GM21717 (cell line): ENCODE measurements at regions not wholly inside any gene's neighbourhood (a gene's known extent, or its start where the extent isn't known, plus 50 kb on each side); places are given as distances from the start of the nearest gene placed in this dataset.

Source experiments
- ATAC-seq: cut with Tn5 transposase; IDR thresholded peaks from one replicate; pipeline ENCODE4 v1.9.1; 2021; ENCODE audit warnings: mild to moderate bottlenecking, moderate library complexity; ENCODE audit not compliant: unreplicated experiment

DNA sequence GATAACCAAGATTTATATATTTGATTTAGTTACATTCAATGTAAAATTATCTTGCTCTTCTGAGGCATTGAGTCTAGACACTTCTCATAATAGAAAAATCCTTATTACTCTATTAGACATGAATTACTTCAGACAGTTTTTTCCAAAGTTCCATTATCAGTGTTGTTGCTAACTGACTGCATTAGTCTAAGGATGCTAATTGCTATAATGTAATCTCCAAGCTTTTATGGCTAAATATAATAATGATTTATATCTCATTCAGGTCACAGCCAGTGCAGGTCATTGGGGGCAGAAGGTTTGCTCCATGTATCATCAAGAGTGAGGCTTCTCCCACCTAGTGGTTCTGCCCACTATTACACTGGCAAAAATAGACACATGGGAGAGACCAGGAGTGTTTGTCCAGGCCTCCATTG, 377.2 kb upstream of the DDI1 start:
- ATAC-seq = no peak

DNA sequence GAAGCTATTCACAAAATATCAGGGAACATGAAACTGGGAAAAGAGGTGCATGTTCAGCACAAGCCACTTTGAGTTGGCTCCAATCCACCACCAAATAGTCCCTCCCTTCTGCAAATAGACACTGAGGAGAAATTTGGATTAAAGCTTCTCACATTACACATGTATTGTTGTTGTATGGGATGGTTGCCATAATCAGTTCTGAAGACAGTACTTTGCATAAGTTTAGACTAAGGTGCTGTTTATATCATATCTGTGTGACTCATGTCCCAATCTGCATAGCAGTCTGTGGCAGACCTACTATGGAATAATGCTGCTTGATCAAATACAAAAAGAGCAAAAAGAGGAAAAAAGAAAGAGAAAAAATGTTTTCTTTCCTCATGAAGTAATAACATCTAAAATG, 376.7 kb upstream of the DDI1 start:
- ATAC-seq = no peak

DNA sequence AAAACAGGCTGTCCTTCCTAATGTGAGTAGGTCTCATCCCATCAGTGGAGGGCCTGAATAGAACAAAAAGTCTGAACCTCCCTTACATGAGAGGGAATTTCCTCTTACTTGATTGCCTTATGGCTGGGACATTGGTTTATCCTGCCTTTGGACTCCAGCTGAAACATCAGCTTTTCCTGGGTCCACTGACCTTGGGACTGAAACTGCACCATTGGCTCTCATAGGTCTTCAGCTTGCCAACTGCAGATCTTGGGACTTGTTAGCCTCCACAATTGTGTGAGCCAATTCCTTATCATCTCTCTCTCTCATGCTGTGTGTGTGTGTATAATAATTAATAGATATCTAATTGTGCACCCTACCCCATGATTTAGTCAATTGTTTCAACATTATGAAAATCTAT, 375.3 kb upstream of the DDI1 start:
- no peak for ATAC-seq

DNA sequence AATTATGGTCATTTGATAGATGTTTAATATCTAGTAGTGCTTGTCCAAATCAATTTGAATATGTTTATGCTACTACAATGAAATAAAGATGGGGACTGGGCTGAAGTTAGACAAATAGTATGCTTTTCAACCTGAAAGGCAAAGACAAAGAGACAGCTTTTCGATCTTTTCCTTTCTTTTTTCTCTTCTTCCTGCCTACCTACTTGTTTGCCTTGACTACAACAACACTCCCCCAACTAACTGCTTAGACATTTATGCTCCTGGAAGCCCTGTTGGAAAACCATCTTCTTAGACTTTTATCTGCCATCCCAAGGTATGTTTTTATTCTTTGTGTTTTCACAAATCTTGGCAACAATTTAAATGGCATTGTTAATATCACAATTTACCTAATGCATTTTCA, 374.4 kb upstream of the DDI1 start:
- ATAC-seq = no peak

DNA sequence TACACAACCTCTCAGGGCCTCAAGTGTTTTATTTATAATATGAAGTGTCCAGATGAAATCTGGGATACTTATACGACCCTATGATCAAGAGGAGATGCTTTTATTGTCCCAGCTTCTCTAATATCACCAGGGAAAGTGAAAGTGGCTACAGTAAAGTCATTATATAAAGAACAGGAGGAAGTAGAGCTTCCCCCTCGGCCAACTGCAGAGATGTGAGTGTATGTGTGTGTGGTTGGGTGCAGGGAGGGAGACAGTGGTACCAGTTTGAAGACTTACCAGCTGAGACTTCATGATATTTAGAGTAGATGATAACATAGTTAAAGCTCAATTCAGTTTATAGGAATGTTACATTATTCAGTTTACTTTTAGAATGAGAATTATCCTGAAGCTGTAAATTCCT, 373.6 kb upstream of the DDI1 start:
- ATAC-seq = peak; percentile 55

DNA sequence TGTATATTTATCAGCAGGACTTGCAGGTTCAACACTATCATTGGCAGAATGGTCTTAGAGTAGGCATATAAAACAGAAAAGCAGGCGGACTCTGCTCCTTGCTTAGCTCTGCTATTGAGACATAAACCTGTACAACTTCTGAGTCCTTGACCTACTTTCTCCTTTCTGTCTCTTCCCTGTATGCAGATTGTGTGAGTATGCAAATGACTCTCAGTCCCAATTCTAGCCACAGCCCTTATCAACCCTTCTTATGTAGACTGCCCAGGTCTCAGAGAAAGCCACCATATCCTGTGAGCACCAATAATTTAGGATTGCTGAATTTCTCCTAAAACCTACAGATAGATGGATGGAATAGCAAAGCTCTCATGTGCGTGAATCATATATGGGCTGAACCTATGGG, 367.6 kb upstream of the DDI1 start:
- ATAC-seq = no peak

DNA sequence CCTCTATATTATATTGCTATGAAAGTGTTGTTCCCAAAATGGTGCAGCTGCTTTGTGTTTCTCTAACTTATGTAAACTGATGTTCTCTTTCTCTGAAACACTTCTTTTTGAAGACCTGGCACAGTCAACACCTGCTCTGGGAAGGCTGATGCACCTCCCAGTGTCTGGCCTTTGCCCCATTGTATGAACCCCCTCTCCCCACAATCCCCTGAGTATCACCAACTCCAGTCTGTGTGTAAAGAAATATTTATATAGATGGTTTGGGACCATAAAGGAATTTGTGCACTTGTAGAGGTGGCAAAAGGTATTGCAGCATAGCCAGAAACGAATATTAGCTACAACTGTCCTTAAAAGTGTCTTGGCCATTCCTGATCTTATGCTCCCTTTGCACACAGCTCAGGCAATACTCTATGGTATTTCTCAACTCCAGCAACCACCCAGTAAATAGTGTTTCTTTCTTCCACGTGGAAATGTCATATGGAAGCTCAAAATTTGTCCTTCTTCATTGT, 365.2 kb upstream of the DDI1 start:
- no peak for ATAC-seq

DNA sequence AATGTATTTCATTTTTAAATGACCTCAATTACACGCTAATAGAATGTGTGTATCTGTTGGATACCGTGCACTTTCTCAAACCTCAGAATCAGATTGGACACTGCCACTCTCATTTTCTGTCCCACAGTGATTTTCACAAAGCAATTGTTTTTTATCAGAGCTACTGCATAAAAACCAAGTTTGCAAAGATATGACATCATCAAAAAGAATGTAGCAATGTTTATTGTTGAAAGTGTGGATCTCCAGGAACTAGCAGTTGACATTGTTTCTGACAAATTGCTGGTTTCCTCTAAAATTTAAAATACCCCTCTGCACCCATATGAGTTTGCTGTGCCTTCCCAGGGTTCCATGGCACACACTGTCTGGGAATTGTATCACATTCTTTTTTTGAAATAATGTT, 362.7 kb upstream of the DDI1 start:
- no peak for ATAC-seq

DNA sequence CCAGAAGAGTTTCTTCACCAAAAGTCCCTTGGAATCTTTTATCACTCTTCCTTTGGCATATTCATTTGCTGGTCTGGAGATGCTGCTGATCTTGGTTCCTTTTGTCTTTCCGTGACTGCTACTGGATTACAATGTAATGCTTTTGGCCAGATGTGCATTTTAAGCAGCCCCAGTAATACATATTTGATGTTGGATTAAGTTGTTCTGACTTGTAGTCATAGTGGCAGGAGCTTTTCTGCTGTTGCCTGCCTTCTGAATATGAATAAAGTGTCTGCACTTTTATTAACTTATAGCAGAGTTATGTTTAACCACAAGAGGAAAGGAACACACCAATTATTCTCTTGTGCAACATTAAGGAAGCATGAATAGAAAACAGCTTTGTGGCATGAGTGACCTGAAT, 360.0 kb upstream of the DDI1 start:
- no peak for ATAC-seq

DNA sequence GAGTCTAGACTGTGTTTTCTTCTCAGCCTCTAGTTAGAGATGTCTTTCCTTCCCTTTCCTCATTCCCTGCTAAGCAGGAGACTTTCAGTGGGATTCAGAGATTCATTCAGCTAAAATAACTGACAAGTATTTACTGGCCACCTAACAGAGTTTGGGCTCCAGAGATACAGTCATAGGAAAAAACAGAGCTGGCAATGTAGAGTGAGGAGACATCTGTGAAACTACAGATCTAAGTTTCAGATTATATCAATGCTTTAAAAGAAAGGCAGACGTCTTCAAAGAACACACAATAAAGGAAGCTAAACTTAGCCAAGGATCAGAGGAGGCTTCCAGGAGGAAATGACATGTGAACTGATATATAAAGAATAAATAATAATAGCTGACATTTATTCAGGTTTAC, 355.6 kb upstream of the DDI1 start:
- ATAC-seq = no peak

DNA sequence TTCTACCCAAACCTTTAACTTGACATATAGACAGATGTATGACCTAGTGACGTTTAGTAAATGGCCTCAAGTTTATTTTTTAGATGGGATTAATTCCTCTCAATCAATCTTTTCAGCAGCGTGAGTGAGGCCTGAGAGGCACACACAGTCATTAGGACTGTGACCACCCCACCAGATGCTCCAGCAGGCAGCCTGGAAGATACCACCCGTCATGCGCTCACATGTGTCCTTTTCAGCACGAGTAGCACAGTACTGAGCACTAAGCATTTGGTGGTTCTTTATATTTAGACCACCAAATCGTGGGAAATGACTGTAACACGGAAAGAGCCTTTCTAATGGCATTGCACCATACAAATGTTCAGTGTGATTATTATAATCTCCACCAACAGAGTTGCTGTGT, 354.6 kb upstream of the DDI1 start:
- ATAC-seq = peak; percentile 15

DNA sequence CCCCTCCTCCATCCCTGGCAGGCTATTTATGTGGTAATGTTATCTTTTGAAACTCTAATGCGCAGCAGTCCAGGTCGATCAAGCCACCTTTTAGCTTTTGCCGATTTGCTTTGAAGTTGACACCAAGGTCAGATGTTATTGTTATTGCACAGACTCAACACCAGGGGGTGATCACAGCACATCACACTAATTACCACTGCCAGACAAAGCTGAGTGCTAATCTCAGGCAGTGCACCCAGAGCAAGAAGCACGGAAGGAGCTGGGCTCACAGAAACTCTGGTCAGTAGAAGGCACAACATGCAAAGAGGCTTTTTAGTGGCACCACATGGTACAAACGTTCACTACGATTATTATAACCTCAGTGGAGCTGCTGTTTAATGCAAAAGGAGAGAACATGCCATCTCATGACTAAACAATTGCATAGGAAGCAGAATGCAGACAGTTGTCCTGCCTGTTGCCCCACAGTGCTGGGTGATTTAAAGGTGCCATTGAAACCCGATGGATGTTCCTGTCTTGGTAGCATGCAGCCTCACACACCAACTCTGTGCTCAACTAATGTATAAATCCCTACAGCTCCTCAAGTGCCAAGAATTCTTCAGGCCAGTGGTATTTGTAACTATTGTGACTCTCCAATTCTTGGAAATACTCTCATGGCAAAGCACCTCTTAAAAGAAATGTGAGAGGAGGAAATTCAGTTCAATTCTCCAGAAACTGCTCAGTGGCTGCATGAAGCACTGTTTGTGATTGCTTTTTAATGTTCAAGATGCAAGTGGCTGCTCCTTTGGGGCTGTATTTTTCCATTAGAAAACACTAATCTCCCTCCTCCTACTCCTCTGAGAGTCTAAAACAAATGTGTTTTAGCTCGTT, 353.9 kb upstream of the DDI1 start:
- ATAC-seq = peak; percentile 94

DNA sequence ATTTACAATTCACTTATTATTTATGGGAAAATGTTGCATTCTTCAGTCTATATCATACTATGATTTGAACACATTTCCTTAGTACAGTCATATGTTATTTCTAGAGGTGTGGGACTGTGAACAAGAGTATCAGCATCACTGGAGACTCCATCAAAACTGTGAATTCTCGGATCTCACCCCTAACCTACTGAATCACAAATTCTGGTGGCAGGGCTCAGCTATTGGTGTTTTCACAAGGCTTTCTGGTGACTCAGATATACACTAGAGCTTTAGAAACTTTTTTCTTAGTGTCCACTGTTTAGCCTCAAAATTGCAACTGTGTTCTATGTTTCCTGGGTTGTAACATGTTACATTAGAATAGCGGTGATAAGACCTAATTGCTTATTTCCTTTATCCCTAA, 352.9 kb upstream of the DDI1 start:
- no peak for ATAC-seq

DNA sequence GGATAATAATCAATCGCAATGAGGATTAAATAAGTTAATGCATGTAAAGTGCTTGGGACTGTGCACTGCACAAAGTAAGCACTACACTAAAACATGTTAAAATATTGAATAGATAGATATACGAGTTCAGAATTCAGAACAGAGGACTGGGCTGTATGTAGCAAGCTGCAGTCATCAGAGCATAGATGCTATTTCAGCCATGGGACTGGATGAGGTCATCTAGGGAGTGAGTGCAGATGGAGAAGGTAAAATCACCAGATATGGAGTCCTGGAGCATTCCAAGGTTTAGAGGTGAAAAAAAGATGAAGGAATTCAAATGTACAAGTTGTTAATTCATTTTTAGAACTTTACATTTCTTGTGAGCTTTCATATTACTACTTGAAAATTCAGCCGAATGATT, 347.5 kb upstream of the DDI1 start:
- no peak for ATAC-seq

DNA sequence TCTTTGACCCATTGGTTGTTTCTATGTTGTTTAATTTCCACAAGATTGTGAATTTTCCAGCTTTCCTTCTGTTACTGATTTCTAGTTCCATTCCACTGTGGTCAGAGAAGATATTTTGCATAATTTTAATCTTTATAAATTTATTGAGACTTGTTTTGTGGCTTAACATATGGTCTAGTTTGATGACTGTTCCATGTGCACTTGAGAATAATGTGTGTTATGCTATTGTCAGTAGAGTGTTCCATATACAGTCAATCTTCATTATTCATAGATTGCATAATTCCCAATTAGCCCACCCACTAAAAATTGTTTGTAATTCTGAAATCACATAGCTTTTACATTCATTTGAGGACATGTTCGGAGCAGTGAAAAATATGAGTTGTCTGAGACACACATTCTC, 346.1 kb upstream of the DDI1 start:
- no peak for ATAC-seq

DNA sequence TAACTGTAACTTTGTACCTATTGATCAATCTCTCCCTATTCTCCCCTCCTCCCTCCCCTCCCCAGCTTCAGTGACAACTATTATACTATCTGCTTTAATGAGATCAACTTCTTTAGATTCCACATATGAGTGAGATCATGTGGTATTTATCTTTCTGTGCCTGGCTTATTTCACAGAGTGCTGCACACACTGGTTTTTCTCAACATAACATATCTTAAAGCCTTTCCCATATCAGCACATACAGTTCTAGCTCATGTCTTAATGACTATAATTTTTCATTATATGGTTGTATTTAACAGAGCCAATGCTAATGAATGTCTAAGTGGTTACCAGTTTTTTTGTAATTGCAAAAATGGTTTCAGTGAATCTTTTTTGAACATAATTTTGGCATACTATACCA, 340.3 kb upstream of the DDI1 start:
- no peak for ATAC-seq

DNA sequence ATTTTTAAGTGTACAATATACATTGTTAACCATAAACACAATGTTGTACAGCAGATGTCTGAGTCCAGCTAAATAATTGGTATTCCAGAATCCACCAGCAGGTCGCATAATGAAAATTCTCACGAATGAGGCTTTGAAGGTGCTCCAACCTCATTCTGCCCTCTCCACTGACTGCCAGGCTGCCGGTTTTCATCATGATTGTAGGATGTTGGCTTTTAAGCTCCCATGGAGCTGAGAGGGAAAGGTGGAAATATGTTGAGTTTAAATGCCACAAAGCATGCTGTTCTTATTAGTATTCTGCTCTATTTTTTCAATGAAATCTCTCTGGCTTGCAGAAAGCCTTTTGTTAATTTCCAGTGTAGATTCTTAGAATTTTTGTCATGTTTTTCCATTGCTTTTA, 337.2 kb upstream of the DDI1 start:
- ATAC-seq = no peak

DNA sequence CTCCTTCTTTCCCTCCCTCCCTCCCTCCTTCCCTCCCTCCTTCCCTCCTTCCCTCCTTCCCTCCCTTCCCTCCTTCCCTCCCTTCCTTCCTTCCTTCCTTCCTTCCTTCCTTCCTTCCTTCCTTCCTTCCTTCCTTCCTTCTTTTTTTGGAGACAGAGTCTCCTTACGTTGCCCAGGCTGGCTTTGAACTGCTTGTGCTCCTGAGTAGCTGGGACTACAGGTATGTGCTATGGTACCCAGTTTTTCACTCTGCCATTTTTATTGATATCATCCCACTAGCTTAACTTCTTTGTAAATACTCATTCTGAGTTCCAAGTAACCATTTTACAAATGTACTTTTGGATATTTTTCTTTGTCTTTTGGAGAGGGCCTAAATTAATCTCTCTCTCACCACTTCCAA, 336.8 kb upstream of the DDI1 start:
- no peak for ATAC-seq

DNA sequence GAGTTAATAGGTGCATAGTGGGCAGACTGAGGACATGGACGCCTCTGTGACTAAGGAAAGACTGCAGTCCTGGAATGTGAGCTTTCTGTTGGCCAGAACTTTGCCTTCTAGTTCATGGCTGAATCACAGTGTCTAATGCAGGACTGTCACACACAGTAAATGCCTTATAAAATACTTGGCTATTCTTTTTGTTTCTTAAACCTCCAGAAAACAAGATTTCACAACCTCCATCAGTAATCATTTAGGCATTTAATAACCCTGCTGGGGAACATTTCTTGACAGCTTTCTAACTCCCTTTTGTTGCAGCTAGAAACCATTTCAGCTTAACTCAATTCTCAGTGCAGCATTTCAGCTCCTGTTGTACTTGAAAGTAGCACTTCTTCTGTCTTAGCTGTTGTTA, 335.8 kb upstream of the DDI1 start:
- ATAC-seq = no peak

DNA sequence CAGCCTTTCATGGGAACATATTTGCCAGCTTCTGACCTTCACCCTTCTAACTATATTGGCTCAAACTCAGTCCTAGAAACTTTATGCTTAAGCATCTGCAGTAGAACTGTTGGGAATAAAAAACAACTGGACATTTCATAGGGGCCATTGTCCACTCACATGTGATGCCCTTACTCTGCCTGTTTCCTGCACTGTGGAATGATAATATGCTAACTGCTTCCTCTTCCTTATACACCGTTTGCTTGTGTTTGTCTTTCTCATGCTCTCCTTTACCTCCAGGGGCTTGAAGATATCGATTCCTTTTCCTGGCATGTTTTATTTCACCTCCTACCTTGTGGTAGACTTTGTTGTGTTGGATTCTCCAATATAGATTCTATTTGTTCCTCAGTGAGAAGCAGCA, 333.0 kb upstream of the DDI1 start:
- ATAC-seq = no peak

DNA sequence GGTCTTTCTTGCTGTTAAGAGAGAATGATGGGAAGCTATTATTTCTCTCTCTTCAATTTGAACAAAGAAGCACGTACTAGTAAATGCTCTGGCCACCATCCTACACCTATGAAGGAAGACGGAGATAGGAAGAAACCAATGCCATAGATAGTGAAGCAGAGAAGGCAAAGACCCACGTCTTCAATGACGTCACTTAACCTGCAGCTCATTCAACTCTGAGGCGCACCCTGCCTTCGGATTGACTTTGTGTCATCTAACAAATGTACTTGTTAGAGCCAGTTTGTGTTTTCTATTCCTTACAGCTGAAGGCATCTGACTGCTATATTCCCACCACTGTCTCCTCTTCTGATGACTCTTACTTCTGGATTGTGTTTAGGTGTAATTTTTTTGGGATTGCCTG, 332.5 kb upstream of the DDI1 start:
- ATAC-seq = no peak

DNA sequence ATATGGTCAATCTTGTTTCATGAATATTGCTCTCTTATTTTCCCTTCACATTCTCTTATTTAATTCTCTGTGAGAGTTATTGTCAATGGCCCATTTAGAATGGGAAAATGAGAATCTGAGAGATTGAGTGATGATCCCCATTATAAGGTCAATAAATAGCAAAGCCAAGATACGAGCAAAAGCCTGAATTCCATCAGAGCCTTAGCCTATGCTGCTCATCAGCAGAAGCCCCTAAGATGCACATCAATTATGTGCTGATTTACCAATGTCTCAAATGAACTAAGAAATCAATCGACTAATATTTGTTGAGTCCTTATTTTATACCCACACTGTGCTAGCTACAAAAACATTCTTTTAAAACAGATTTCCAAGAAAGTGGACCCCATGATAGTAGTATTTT, 330.8 kb upstream of the DDI1 start:
- ATAC-seq = no peak

DNA sequence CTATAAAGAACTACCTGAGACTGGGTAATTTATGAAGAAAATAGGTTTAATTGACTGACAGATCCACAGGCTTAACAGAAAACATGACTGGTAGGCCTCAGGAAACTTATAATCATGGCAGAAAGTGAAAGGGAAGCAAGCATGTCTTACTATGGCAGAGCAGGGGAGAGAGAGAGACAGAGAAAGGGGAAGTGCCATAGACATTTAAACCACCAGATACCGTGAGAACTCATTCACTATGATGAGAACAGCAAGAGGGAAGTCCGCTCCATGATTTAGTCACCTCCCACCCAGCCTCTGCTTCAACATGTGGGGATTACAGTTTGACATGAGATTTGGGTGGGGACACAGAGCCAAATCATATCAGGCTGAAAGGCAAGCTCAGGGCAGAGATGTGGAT, 327.1 kb upstream of the DDI1 start:
- ATAC-seq = no peak
